ENCODE measurements at regions not wholly inside any gene's neighbourhood (a gene's known extent, or its start where the extent isn't known, plus 50 kb on each side); places are given as distances from the start of the nearest gene placed in this dataset.

DNA sequence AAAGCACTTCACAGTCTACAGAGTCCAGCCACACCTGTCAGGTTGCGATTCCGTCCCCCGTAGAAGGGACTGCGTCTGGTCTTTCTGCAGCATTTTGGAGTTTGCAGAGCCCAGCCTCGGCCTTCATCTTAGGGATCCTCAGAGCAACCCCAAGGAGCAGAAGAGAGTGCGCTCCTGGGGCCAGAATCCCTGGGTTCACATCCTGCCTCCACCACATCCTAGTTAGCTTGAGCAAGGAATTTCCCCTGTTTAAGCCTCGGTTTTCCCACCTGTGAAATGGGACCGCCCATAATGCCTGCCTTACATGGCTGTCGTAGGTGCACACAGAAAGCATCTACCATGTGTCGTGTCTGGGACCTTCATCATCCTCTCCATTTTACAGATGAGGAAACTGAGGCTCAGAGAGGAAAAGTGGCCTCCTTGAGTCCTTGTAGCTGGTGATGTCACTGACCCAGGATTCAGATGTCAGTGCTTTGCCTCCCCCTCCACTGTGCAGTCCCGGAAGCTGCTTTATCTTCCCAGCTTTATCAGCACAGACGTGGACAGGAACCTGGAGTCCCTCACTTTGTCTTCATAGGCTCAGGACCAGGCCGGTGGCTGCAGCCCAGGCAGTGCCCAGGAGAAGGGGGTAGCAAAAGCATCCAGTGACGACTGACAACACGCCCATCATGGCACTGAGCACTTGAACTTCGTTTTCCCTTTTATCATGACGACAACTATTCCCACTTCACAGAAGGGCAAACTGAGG lies 438.5 kb downstream of the MATN1 start:
- no peak overlapping the region for H3K27ac ChIP-seq (ENCODE audit: low read depth, low read length, severe bottlenecking)
- no peaks in the 10 kb centered on the region for H3K9me3 ChIP-seq (ENCODE audit: control insufficient read depth, low read length)
- 93% methylated on average over 16 to 17 of the region's 17 CpGs for WGBS, 2 experiments (ENCODE audit: insufficient coverage in 2 of 2)
- no peak overlapping the region for H3K4me3 ChIP-seq (ENCODE audit: extremely low read depth, insufficient read depth, low read length, poor library complexity, severe bottlenecking)
- no peaks in the 10 kb centered on the region for H3K4me1 ChIP-seq (ENCODE audit: control insufficient read depth, insufficient read depth, low read length, poor library complexity, severe bottlenecking)
- no peaks in the 10 kb centered on the region for H3K36me3 ChIP-seq (ENCODE audit: control insufficient read depth, insufficient read depth, low read length)

DNA sequence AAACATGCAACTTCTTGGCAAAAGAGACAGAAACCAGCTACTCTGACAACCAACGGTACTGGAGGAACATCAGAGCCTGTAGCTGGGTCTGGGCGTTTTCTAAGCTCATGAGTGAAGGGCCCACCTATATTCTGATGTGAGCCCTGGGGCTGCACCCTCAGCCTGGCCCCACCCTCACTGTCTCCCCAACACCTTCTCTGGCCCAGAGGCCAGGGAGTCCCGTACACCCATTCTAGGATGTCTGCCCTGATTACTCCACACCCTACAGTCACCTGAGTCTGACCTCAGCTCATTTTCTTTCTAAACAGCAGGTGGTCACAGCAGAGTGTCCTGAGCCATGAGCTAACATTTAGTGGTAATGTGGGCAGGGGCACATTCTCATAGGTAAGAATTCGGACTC lies 439.2 kb downstream of the MATN1 start:
- Histone ChIP-seq H3K4me3 (ENCODE audit: extremely low read depth, insufficient read depth, low read length, poor library complexity, severe bottlenecking) (no peak overlapping the region), H3K27ac (ENCODE audit: low read depth, low read length, severe bottlenecking) (no peak overlapping the region), H3K36me3 (ENCODE audit: control insufficient read depth, insufficient read depth, low read length) (no peaks in the 10 kb centered on the region), H3K4me1 (ENCODE audit: control insufficient read depth, insufficient read depth, low read length, poor library complexity, severe bottlenecking) (no peaks in the 10 kb centered on the region), H3K9me3 (ENCODE audit: control insufficient read depth, low read length) (no peaks in the 10 kb centered on the region)
- WGBS, 2 experiments (ENCODE audit: insufficient coverage in 2 of 2), result 91 to 95% methylated on average over 3 to 4 of the region's 4 CpGs

DNA sequence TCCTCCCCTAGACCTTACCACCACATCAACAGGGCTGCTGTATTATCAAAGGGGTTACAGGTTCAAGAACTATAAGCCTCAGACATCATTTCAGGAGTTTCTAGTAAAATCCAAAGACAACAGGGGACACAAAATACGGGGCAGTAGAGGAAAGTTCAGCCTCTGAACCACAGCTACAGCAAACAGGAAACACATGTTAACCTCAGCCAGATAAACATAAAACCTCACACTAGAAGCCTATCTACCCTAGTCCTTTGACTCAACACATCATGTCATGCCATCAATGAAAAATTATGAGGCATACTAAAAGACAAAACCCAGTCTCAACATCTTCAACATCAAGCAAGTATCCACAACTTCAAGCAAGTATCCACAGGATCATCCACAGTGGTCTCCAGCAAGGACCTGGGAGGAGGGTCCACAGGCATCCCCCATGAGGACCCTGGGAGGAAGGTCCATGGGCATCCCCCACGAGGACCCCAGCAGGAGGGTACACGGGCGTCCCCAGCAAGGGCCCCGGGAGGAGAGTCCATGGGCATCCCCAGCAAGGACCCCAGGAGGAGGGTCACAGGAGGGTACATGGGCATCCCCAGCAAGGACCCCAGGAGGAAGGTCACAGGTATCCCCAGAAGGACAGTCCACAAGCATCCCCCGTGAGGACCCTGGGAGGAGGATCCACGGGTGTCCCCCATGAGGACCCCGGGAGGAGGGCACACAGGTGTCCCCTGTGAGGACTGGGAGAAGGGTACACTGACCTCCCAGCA lies 440.0 kb downstream of the MATN1 start:
- 93 to 95% methylated on average over 5 to 8 of the region's 8 CpGs for WGBS, 2 experiments (ENCODE audit: insufficient coverage in 2 of 2)
- Histone ChIP-seq H3K36me3 (ENCODE audit: control insufficient read depth, insufficient read depth, low read length) (no peaks in the 10 kb centered on the region), H3K9me3 (ENCODE audit: control insufficient read depth, low read length) (no peaks in the 10 kb centered on the region), H3K27ac (ENCODE audit: low read depth, low read length, severe bottlenecking) (no peak overlapping the region), H3K4me1 (ENCODE audit: control insufficient read depth, insufficient read depth, low read length, poor library complexity, severe bottlenecking) (no peaks in the 10 kb centered on the region), H3K4me3 (ENCODE audit: extremely low read depth, insufficient read depth, low read length, poor library complexity, severe bottlenecking) (no peak overlapping the region)

DNA sequence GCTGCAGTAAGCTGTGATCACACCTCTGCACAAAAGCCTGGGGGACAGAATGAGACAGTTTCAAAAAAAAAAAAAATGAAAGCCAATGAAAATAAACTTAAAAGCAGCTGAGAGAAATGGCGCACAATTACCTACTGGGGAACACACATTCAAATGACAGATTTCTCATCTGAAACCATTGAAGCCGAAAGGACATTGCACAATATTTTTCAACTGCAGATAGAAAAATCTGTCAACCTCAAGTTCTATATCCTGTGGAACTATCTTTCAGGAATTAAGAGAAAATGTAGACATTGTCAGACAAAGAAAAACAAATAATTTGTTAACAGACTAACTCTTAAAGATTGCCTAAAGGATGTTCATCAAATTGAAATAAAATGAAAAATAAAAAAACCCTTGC lies 442.8 kb downstream of the MATN1 start:
- no peaks in the 10 kb centered on the region for H3K9me3 ChIP-seq (ENCODE audit: control insufficient read depth, low read length)
- 90 to 95% methylated on average over 1 to 2 of the region's 2 CpGs for WGBS, 2 experiments (ENCODE audit: insufficient coverage in 2 of 2)
- H3K36me3 ChIP-seq (ENCODE audit: control insufficient read depth, insufficient read depth, low read length), result no peaks in the 10 kb centered on the region
- no peak overlapping the region for H3K27ac ChIP-seq (ENCODE audit: low read depth, low read length, severe bottlenecking)
- H3K4me1 ChIP-seq (ENCODE audit: control insufficient read depth, insufficient read depth, low read length, poor library complexity, severe bottlenecking), result no peaks in the 10 kb centered on the region
- H3K4me3 ChIP-seq (ENCODE audit: extremely low read depth, insufficient read depth, low read length, poor library complexity, severe bottlenecking), result no peak overlapping the region

DNA sequence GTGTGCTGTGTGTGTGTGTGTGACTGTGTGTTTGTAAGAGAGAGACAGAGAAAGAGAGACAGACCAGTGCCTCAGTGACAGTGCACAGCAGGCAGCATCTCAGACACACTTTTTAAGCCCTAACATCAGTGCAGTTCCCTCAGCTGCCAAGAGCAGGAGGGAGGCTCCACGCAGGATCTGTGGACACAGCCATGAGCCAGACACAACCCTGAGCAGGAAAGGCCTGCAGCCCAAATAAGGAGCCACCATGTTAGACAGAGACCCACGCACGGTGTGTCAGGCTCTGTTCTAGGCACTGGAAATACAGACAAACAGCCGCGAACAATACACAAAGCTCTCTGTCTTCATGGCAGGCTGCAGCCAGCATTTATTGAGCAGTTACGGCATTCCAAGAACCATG lies 445.5 kb downstream of the MATN1 start:
- no peak overlapping the region for H3K27ac ChIP-seq (ENCODE audit: low read depth, low read length, severe bottlenecking)
- H3K36me3 ChIP-seq (ENCODE audit: control insufficient read depth, insufficient read depth, low read length), result no peaks in the 10 kb centered on the region
- H3K9me3 ChIP-seq (ENCODE audit: control insufficient read depth, low read length), result peaks cover 3% of the 10 kb centered on the region
- no peaks in the 10 kb centered on the region for H3K4me1 ChIP-seq (ENCODE audit: control insufficient read depth, insufficient read depth, low read length, poor library complexity, severe bottlenecking)
- no peak overlapping the region for H3K4me3 ChIP-seq (ENCODE audit: extremely low read depth, insufficient read depth, low read length, poor library complexity, severe bottlenecking)
- 84 to 87% methylated on average over 6 of the region's 6 CpGs for WGBS, 2 experiments (ENCODE audit: insufficient coverage in 2 of 2)

DNA sequence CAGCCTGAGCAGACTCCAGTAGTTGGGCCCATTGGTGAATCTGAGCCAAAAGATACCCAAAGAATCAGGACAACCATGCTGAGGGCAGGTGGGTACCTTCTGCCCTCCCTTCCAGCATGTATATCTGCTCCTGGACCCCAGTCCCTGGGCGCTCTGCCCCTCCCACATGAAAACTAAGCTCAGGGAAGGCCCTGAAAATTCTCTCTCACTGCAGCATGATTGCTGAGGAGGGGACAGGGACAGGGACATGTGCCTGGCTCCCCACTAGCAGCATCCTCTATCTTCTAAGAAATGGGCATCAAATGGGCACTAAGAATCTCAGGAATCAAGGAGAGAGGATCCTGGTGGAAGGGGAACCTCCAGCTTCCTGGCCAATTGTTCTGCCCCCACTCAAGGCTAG lies 446.0 kb downstream of the MATN1 start:
- Histone ChIP-seq H3K4me3 (ENCODE audit: extremely low read depth, insufficient read depth, low read length, poor library complexity, severe bottlenecking) (no peak overlapping the region), H3K36me3 (ENCODE audit: control insufficient read depth, insufficient read depth, low read length) (no peaks in the 10 kb centered on the region), H3K9me3 (ENCODE audit: control insufficient read depth, low read length) (peaks cover 3% of the 10 kb centered on the region), H3K27ac (ENCODE audit: low read depth, low read length, severe bottlenecking) (no peak overlapping the region), H3K4me1 (ENCODE audit: control insufficient read depth, insufficient read depth, low read length, poor library complexity, severe bottlenecking) (no peaks in the 10 kb centered on the region)
- WGBS, 2 experiments (ENCODE audit: insufficient coverage in 2 of 2), result 100% methylated on average over 1 of the region's 1 CpG

DNA sequence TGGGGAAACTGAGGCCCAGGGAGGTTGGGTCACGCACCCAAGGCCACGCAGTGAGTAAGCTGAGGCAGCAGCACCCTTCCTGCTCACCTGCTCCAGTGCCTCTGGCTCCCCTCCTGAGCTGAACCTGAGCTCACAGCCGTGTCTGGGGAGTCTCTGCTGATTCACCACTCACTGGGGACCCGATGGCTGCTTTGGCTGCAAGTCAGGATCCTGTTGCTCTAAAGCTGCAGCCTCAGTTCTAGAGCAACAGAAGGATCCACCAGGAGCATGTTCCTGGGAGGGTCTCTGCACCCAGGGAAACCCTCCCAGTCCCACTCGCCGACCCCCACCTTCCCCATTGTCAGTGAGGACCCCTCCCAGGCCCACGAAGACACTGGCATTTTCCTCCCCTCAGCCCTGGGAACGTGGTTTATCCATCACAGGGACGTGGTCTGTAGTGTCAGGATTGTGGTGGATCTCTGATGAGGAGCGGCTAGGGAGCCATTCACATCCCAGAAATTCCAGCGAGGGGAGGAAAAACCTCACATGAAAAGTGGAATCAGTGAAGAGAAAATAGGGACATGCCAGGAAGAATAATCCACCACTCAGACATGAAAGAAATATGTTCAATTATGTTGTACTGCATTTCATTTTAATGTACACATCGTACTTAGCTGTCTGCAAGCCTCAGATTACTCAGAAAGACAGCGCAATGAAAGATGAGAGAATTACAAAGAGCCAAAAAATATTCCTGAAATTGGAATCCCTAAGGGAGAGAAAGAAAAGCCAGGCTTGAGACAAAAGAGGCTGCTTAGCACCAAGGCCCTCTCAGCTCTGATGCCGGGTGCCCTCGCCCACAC lies 447.2 kb downstream of the MATN1 start:
- peaks cover 3% of the 10 kb centered on the region for H3K9me3 ChIP-seq (ENCODE audit: control insufficient read depth, low read length)
- WGBS, 2 experiments (ENCODE audit: insufficient coverage in 2 of 2), result 86 to 93% methylated on average over 9 to 11 of the region's 15 CpGs

DNA sequence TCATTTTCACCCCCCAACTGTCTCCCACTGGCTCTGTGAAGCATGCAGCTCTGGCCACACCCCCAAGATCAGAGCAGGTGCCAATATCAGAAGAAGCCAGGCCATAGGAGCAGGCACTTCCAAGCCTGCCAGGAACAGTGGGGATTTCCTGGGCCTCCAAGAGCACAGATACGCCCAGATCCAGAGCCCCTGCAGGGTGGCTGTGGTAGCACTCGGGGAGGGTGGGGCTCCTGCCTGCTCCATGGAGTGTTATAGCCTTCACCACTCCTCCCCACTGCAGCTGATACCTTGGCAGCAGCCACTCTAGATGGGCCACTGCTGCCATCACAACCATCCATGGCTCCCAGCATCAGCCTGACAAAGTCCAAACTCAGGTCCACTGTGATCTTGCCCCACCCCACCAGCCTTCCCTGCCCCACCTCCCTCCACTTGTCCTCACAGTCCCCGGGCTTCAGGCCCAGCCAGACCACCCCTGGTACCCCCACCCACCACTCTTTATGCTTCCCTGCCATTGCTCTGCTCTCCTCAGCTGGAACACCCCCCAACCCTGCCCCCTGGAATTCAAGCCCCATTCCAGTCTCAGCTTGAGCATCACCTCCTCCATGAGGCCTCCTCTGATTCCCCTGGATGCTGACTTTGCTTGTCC lies 448.3 kb downstream of the MATN1 start:
- Histone ChIP-seq H3K36me3 (ENCODE audit: control insufficient read depth, insufficient read depth, low read length) (no peaks in the 10 kb centered on the region), H3K4me1 (ENCODE audit: control insufficient read depth, insufficient read depth, low read length, poor library complexity, severe bottlenecking) (no peaks in the 10 kb centered on the region), H3K9me3 (ENCODE audit: control insufficient read depth, low read length) (peaks cover 3% of the 10 kb centered on the region), H3K27ac (ENCODE audit: low read depth, low read length, severe bottlenecking) (no peak overlapping the region), H3K4me3 (ENCODE audit: extremely low read depth, insufficient read depth, low read length, poor library complexity, severe bottlenecking) (no peak overlapping the region)
- 60 to 83% methylated on average over 1 to 3 of the region's 3 CpGs for WGBS, 2 experiments (ENCODE audit: insufficient coverage in 2 of 2)

More for the DNA sequence above, 447.2 kb downstream of the MATN1 start:
- Histone ChIP-seq H3K4me1 (ENCODE audit: control insufficient read depth, insufficient read depth, low read length, poor library complexity, severe bottlenecking) (no peaks in the 10 kb centered on the region), H3K36me3 (ENCODE audit: control insufficient read depth, insufficient read depth, low read length) (no peaks in the 10 kb centered on the region), H3K4me3 (ENCODE audit: extremely low read depth, insufficient read depth, low read length, poor library complexity, severe bottlenecking) (no peak overlapping the region), H3K27ac (ENCODE audit: low read depth, low read length, severe bottlenecking) (no peak overlapping the region)

DNA sequence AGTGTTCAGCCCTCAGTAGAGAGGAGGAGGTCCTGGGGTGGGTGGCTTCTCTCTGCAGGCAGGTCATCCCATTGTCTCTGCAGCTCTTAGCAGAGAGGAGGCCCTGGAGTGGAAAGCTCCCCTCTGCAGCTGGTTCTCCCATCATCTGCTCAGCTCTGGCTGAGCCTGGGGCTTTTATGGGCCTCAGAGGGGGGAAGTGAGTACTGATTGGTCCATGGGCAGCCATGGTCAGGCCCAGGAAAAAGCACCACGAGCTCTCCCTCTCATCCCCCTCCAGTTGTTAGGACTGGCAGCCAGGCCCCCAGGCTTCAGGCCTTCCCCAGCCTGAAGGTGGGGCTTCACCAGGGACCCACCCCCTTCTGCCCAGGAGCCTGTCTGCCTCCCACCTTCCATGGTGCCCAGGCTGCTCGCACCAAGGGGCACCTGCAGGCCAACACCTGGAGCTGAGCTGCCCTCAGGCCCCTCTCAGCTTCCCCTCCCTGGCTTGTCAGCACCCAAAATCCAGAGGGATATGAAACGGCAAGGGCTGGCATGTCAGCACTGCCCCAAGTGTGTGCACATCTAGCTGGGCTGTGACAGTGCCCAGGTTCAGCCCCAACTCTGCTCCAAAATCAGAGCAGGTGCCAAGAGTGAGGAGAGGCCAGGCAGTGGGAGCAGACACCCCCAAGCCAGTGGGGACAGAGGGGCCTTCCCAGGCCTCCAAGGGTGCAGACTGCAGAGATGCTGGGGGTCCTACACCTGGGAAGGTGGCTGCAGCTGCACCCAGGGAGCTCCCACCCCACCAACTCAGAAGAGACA lies 449.0 kb downstream of the MATN1 start:
- no peak overlapping the region for H3K27ac ChIP-seq (ENCODE audit: low read depth, low read length, severe bottlenecking)

DNA sequence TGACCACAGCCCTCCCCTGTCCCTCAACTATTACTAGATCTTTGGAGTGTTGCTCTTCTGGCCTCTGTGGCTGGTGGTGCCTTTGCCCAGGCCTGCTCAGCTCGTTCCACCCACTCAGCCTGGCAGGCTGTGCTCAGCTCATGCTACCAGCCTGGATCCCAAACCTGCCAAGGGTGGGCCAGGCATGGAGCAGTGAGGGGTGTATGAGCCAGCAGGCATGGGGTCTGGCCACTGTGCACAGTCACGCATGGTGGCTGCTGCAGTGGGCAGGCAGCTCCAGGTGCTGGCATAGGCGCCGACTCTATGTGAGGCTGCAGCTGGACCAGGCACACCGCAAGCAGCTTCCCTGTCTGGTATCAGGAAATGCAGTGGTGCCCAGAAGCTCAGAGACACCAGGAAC lies 449.9 kb downstream of the MATN1 start:
- Histone ChIP-seq H3K9me3 (ENCODE audit: control insufficient read depth, low read length) (peaks cover 3% of the 10 kb centered on the region), H3K4me1 (ENCODE audit: control insufficient read depth, insufficient read depth, low read length, poor library complexity, severe bottlenecking) (no peaks in the 10 kb centered on the region), H3K36me3 (ENCODE audit: control insufficient read depth, insufficient read depth, low read length) (no peaks in the 10 kb centered on the region), H3K27ac (ENCODE audit: low read depth, low read length, severe bottlenecking) (no peak overlapping the region), H3K4me3 (ENCODE audit: extremely low read depth, insufficient read depth, low read length, poor library complexity, severe bottlenecking) (no peak overlapping the region)
- 97 to 100% methylated on average over 4 to 5 of the region's 5 CpGs for WGBS, 2 experiments (ENCODE audit: insufficient coverage in 2 of 2)

More for the DNA sequence above, 449.0 kb downstream of the MATN1 start:
- peaks cover 3% of the 10 kb centered on the region for H3K9me3 ChIP-seq (ENCODE audit: control insufficient read depth, low read length)
- 50 to 89% methylated on average over 2 to 3 of the region's 3 CpGs for WGBS, 2 experiments (ENCODE audit: insufficient coverage in 2 of 2)
- H3K4me1 ChIP-seq (ENCODE audit: control insufficient read depth, insufficient read depth, low read length, poor library complexity, severe bottlenecking), result no peaks in the 10 kb centered on the region
- no peaks in the 10 kb centered on the region for H3K36me3 ChIP-seq (ENCODE audit: control insufficient read depth, insufficient read depth, low read length)
- H3K4me3 ChIP-seq (ENCODE audit: extremely low read depth, insufficient read depth, low read length, poor library complexity, severe bottlenecking), result no peak overlapping the region

Measured in mesodermal cell (in vitro differentiated cells).